H9 (cell line): ENCODE measurements at regions not wholly inside any gene's neighbourhood (a gene's known extent, or its start where the extent isn't known, plus 50 kb on each side); places are given as distances from the start of the nearest gene placed in this dataset.

ENCODE experiments used
- DNase-seq: peaks from one replicate; pipeline ENCODE4 v3.0.0-alpha.2; 2017
- H2AFZ ChIP-seq: one replicate; pipeline ENCODE4 v1.6.1; 2013; ENCODE audit warnings: mild to moderate bottlenecking, low read length, control low read depth, moderate library complexity
- H2AK5ac ChIP-seq: 2 replicates; pipeline ENCODE4 v1.6.1; 2013; ENCODE audit warnings: low read length, control low read depth, mixed read lengths; ENCODE audit not compliant: insufficient read length
- H2BK120ac ChIP-seq: one replicate; pipeline ENCODE4 v1.6.1; 2013; ENCODE audit warnings: low read depth, mild to moderate bottlenecking, low read length, control low read depth, inconsistent platforms; ENCODE audit not compliant: poor library complexity, severe bottlenecking
- H2BK12ac ChIP-seq: 2 replicates; pipeline ENCODE4 v1.6.1; 2013; ENCODE audit warnings: low read length, control low read depth, mixed read lengths, low read depth; ENCODE audit not compliant: insufficient read length
- H2BK15ac ChIP-seq: 2 replicates; pipeline ENCODE4 v1.6.1; 2013; ENCODE audit warnings: low read depth, low read length, control low read depth
- H2BK20ac ChIP-seq: one replicate; pipeline ENCODE4 v1.6.1; 2013; ENCODE audit warnings: low read depth, mild to moderate bottlenecking, low read length, control low read depth, inconsistent platforms; ENCODE audit not compliant: poor library complexity, severe bottlenecking
- H2BK5ac ChIP-seq: 2 replicates; pipeline ENCODE4 v1.6.1; 2013; ENCODE audit warnings: low read length, control low read depth, mixed read lengths; ENCODE audit not compliant: insufficient read length
- H3K14ac ChIP-seq: 2 replicates; pipeline ENCODE4 v1.6.1; 2013; ENCODE audit warnings: low read length, control low read depth; ENCODE audit not compliant: insufficient read depth
- H3K18ac ChIP-seq: 2 replicates; pipeline ENCODE4 v1.6.1; 2013; ENCODE audit warnings: low read depth, mild to moderate bottlenecking, mixed read lengths, low read length, control low read depth; ENCODE audit not compliant: insufficient read length
- H3K23ac ChIP-seq: 2 replicates; pipeline ENCODE4 v1.6.1; 2013; ENCODE audit warnings: low read length, control low read depth, mixed read lengths, low read depth; ENCODE audit not compliant: insufficient read length
- H3K23me2 ChIP-seq: 2 replicates; pipeline ENCODE4 v1.6.1; 2013; ENCODE audit warnings: low read depth, mild to moderate bottlenecking, mixed read lengths, low read length, control low read depth; ENCODE audit not compliant: insufficient read length, poor library complexity, severe bottlenecking
- H3K27ac ChIP-seq: 2 replicates; pipeline ENCODE4 v1.5.1; 2013; ENCODE audit warnings: low read length, control low read depth, mixed read lengths, low read depth; ENCODE audit not compliant: insufficient read length
- H3K27me3 ChIP-seq: 2 replicates; pipeline ENCODE4 v1.6.1; 2013; ENCODE audit warnings: low read length, control low read depth, inconsistent platforms; ENCODE audit not compliant: insufficient read depth
- H3K4ac ChIP-seq: 2 replicates; pipeline ENCODE4 v1.6.1; 2013; ENCODE audit warnings: low read depth, mild to moderate bottlenecking, control low read depth, inconsistent platforms, low read length, moderate library complexity
- H3K4me1 ChIP-seq: 2 replicates; pipeline ENCODE4 v1.6.1; 2013; ENCODE audit warnings: low read length, control low read depth, inconsistent platforms; ENCODE audit not compliant: insufficient read depth
- H3K4me2 ChIP-seq: 2 replicates; pipeline ENCODE4 v1.6.1; 2013; ENCODE audit warnings: low read length, control low read depth, mixed read lengths; ENCODE audit not compliant: insufficient read length, insufficient read depth
- H3K56ac ChIP-seq: 2 replicates; pipeline ENCODE4 v1.6.1; 2013; ENCODE audit warnings: low read depth, mild to moderate bottlenecking, mixed read lengths, low read length, control low read depth; ENCODE audit not compliant: insufficient read length
- H3K79me1 ChIP-seq: 2 replicates; pipeline ENCODE4 v1.6.1; 2013; ENCODE audit warnings: low read depth, mild to moderate bottlenecking, moderate library complexity, low read length, control low read depth, inconsistent platforms; ENCODE audit not compliant: insufficient read depth, poor library complexity, severe bottlenecking
- H3K79me2 ChIP-seq: 2 replicates; pipeline ENCODE4 v1.6.1; 2013; ENCODE audit warnings: low read length, control low read depth, inconsistent platforms; ENCODE audit not compliant: insufficient read depth
- H3K9ac ChIP-seq: 2 replicates; pipeline ENCODE4 v1.6.1; 2013; ENCODE audit warnings: low read length, control low read depth, mixed read lengths; ENCODE audit not compliant: insufficient read length; ENCODE audit errors: extremely low read depth
- H3K9me3 ChIP-seq: one replicate; pipeline ENCODE4 v1.6.1; 2013; ENCODE audit warnings: low read depth, low read length, inconsistent platforms; ENCODE audit not compliant: control insufficient read depth
- H3T11ph ChIP-seq: one replicate; pipeline ENCODE4 v1.6.1; 2013; ENCODE audit warnings: mild to moderate bottlenecking, low read length, control low read depth, inconsistent platforms
- H4K20me1 ChIP-seq: one replicate; pipeline ENCODE4 v1.6.1; 2013; ENCODE audit not compliant: control insufficient read depth, insufficient read length, insufficient read depth
- H4K5ac ChIP-seq: 2 replicates; pipeline ENCODE4 v1.6.1; 2013; ENCODE audit warnings: low read depth, mild to moderate bottlenecking, mixed read lengths, low read length, control low read depth; ENCODE audit not compliant: insufficient read length
- H4K8ac ChIP-seq: replicated peaks from 2 replicates; pipeline ENCODE4 v1.6.1; 2013; ENCODE audit warnings: low read length, control low read depth, mixed read lengths, low read depth; ENCODE audit not compliant: insufficient read length
- H4K91ac ChIP-seq: 2 replicates; pipeline ENCODE4 v1.6.1; 2013; ENCODE audit warnings: low read depth, mild to moderate bottlenecking, moderate library complexity, mixed read lengths, low read length, control low read depth; ENCODE audit not compliant: insufficient read length
- H3K27ac Mint-ChIP-seq, 3 experiments: 2 replicates in 2 of 3; 3 replicates in 1 of 3; pipeline ENCODE4 v1.8.0; 2020 to 2021; ENCODE audit warnings: mixed read lengths in 3 of 3, mild to moderate bottlenecking in 1 of 3, moderate library complexity in 1 of 3
- H3K27me3 Mint-ChIP-seq: 2 replicates; pipeline ENCODE4 v1.8.0; 2021; ENCODE audit warnings: low read depth, mild to moderate bottlenecking, moderate library complexity, mixed read lengths
- H3K36me3 Mint-ChIP-seq, 3 experiments: 2 replicates in 2 of 3; 3 replicates in 1 of 3; pipeline ENCODE4 v1.8.0; 2020 to 2021; ENCODE audit warnings: low read depth in 3 of 3, mixed read lengths in 3 of 3; ENCODE audit not compliant: insufficient read depth in 1 of 3
- H3K4me1 Mint-ChIP-seq, 2 experiments: 2 replicates each; pipeline ENCODE4 v1.8.0; 2020; ENCODE audit warnings: mixed read lengths in 2 of 2
- H3K4me3 Mint-ChIP-seq, 2 experiments: 2 replicates in 1 of 2; 3 replicates in 1 of 2; pipeline ENCODE4 v1.8.0; 2020 to 2021; ENCODE audit warnings: mild to moderate bottlenecking in 2 of 2, mixed read lengths in 2 of 2, moderate library complexity in 1 of 2
- H3K9me3 Mint-ChIP-seq, 2 experiments: 2 replicates in 1 of 2; 3 replicates in 1 of 2; pipeline ENCODE4 v1.8.0; 2020; ENCODE audit warnings: mild to moderate bottlenecking in 2 of 2, mixed read lengths in 2 of 2, moderate library complexity in 1 of 2
- CTCF ChIP-seq: fragments of 200-600 bp; sonication (generic); conservative IDR thresholded peaks from 3 replicates; pipeline ENCODE4 v1.8.0; 2021; ENCODE audit warnings: antibody characterized with exemption, mild to moderate bottlenecking
- WGBS: extraction: QIAGEN DNeasy Blood & Tissue Kit; methylation state at CpG from one replicate; pipeline ENCODE4 v1.1.7; 2013; ENCODE audit warnings: missing lambda C conversion rate, low lambda C conversion rate, mixed read lengths; ENCODE audit not compliant: insufficient read length; ENCODE audit errors: extremely low coverage; 5-methylcytosine and 5-hydroxymethylcytosine counted together

GRCh38 chr13:102974317-102975087 is 91.7 kb downstream of the SLC10A2 start:
- H3K27ac Mint-ChIP-seq = no peak overlapping the region
- no CpG with 5 or more reads among the region's 8 CpGs for WGBS
- no peaks in the 10 kb centered on the region for H3K4me1 ChIP-seq
- no peak overlapping the region for H3K14ac ChIP-seq
- H3K9me3 ChIP-seq = no peaks in the 10 kb centered on the region
- no peaks in the 10 kb centered on the region for H3K27me3 ChIP-seq
- no peak overlapping the region for H2AFZ ChIP-seq
- no peak overlapping the region for H2AK5ac ChIP-seq
- no peak overlapping the region for H3K4ac ChIP-seq
- no peaks in the 10 kb centered on the region for H4K20me1 ChIP-seq
- H4K8ac ChIP-seq = no peak overlapping the region
- H3T11ph ChIP-seq = no peak overlapping the region
- H3K9ac ChIP-seq = no peak overlapping the region
- no peak overlapping the region for H2BK12ac ChIP-seq
- H3K27ac ChIP-seq = no peak overlapping the region
- H4K91ac ChIP-seq = no peak overlapping the region
- H2BK20ac ChIP-seq = no peak overlapping the region
- no peaks in the 10 kb centered on the region for H3K9me3 Mint-ChIP-seq
- no peak overlapping the region for H3K23ac ChIP-seq
- H3K27me3 Mint-ChIP-seq = no peaks in the 10 kb centered on the region
- H3K4me1 Mint-ChIP-seq = no peaks in the 10 kb centered on the region; a peak in 2 of 4 replicates
- H2BK120ac ChIP-seq = no peak overlapping the region
- H3K36me3 Mint-ChIP-seq = no peaks in the 10 kb centered on the region
- H3K4me3 Mint-ChIP-seq = no peak overlapping the region
- TF ChIP-seq CTCF = no peak
- H2BK15ac ChIP-seq = no peak overlapping the region
- H4K5ac ChIP-seq = no peak overlapping the region
- H3K56ac ChIP-seq = no peak overlapping the region
- no peak for DNase-seq
- no peaks in the 10 kb centered on the region for H3K23me2 ChIP-seq
- no peaks in the 10 kb centered on the region for H3K79me2 ChIP-seq
- no peak overlapping the region for H3K4me2 ChIP-seq
- H3K18ac ChIP-seq = no peak overlapping the region
- H3K79me1 ChIP-seq = no peaks in the 10 kb centered on the region
- no peak overlapping the region for H2BK5ac ChIP-seq
